Activated CD8-positive, alpha-beta memory T cell treated with anti-CD3 and anti-CD28 coated beads, Interleukin-2, amount 50 U/mL, for 4 hours (primary cell): ENCODE measurements at regions not wholly inside any gene's neighbourhood (a gene's known extent, or its start where the extent isn't known, plus 50 kb on each side); places are given as distances from the start of the nearest gene placed in this dataset.

ENCODE experiments used
- DNase-seq: peaks from one replicate; pipeline ENCODE4 v3.0.0-alpha.2; 2020

- DNase-seq = no peak
Observed at GRCh38 chr3:152056073-152056472, 182.6 kb downstream of the SUCNR1 start.

- no peak for DNase-seq
Observed at GRCh38 chr3:152056481-152056880, 183.0 kb downstream of the SUCNR1 start.

GRCh38 chr3:152056987-152057386 is 183.5 kb downstream of the SUCNR1 start:
- DNase-seq = no peak

GRCh38 chr3:152058856-152059255 is 185.4 kb downstream of the SUCNR1 start:
- no peak for DNase-seq

- DNase-seq = no peak
Observed at GRCh38 chr3:152060701-152061100, 187.3 kb downstream of the SUCNR1 start.

GRCh38 chr3:152061296-152061695 is 187.9 kb downstream of the SUCNR1 start:
- no peak for DNase-seq

- no peak for DNase-seq
Observed at GRCh38 chr3:152069871-152070270, 196.4 kb downstream of the SUCNR1 start.

GRCh38 chr3:152071315-152071714 is 197.4 kb upstream of the MBNL1 start:
- DNase-seq = no peak

GRCh38 chr3:152071924-152072323 is 196.8 kb upstream of the MBNL1 start:
- DNase-seq = no peak

- DNase-seq = no peak
Observed at GRCh38 chr3:152073267-152073666, 195.5 kb upstream of the MBNL1 start.

GRCh38 chr3:152076148-152076547 is 192.6 kb upstream of the MBNL1 start:
- no peak for DNase-seq

- DNase-seq = no peak
Observed at GRCh38 chr3:152079980-152080379, 188.7 kb upstream of the MBNL1 start.

- DNase-seq = no peak
Observed at GRCh38 chr3:152083135-152083534, 185.6 kb upstream of the MBNL1 start.

- no peak for DNase-seq
Observed at GRCh38 chr3:152084441-152085158, 184.1 kb upstream of the MBNL1 start.

- no peak for DNase-seq
Observed at GRCh38 chr3:152087153-152087552, 181.6 kb upstream of the MBNL1 start.

- DNase-seq = no peak
Observed at GRCh38 chr3:152089528-152089927, 179.2 kb upstream of the MBNL1 start.

- no peak for DNase-seq
Observed at GRCh38 chr3:152091725-152092124, 177.0 kb upstream of the MBNL1 start.

- DNase-seq = no peak
Observed at GRCh38 chr3:152093901-152094300, 174.8 kb upstream of the MBNL1 start.

GRCh38 chr3:152094406-152094805 is 174.3 kb upstream of the MBNL1 start:
- no peak for DNase-seq

GRCh38 chr3:152095472-152095871 is 173.3 kb upstream of the MBNL1 start:
- no peak for DNase-seq

GRCh38 chr3:152096280-152096906 is 172.3 kb upstream of the MBNL1 start:
- DNase-seq = no peak

GRCh38 chr3:152097120-152097519 is 171.6 kb upstream of the MBNL1 start:
- DNase-seq = no peak

GRCh38 chr3:152097770-152098169 is 171.0 kb upstream of the MBNL1 start:
- DNase-seq = no peak

- DNase-seq = no peak
Observed at GRCh38 chr3:152100491-152101132, 168.1 kb upstream of the MBNL1 start.
